Tibial artery (tissue), 4 donors: ENCODE measurements at regions not wholly inside any gene's neighbourhood (a gene's known extent, or its start where the extent isn't known, plus 50 kb on each side); places are given as distances from the start of the nearest gene placed in this dataset.

Experiments used
- DNase-seq, 2 donors: peaks; one replicate each; pipeline ENCODE4 v3.0.0-alpha.2; 2019
- H3K27ac ChIP-seq, 2 donors: fragments of 200-600 bp; sonication (generic) in 1 of 2; 1 replicate in 1 of 2; 2 replicates in 1 of 2; pipeline ENCODE4 v1.5.1; 2018 to 2019; ENCODE audit warnings: mild to moderate bottlenecking in 1 of 2
- H3K27me3 ChIP-seq, 2 donors: fragments of 200-600 bp; sonication (generic) in 1 of 2; one replicate each; pipeline versions ENCODE4 v1.5.1 to v1.6.0; 2016 to 2019
- H3K36me3 ChIP-seq, 3 donors: fragments of 200-600 bp; sonication (generic) in 2 of 3; one replicate each; pipeline ENCODE4 v1.5.1; 2016 to 2019; ENCODE audit warnings: mild to moderate bottlenecking in 2 of 3
- H3K4me1 ChIP-seq, 4 donors: fragments of 200-600 bp; sonication (generic) in 2 of 4; 1 replicate in 3 of 4; 2 replicates in 1 of 4; pipeline ENCODE4 v1.5.1; 2016 to 2019
- H3K4me3 ChIP-seq, 2 donors: fragments of 200-600 bp; sonication (generic) in 1 of 2; 1 replicate in 1 of 2; 2 replicates in 1 of 2; pipeline ENCODE4 v1.5.1; 2018 to 2019; ENCODE audit warnings: mild to moderate bottlenecking in 2 of 2
- H3K9me3 ChIP-seq, 3 donors: fragments of 200-600 bp; sonication (generic) in 1 of 3; one replicate each; pipeline ENCODE4 v1.5.1; 2016 to 2019
- CTCF ChIP-seq, 2 experiments: fragments of 200-600 bp in 1 of 2; fragments of 450-650 bp in 1 of 2; IDR thresholded peaks; one replicate each; pipeline ENCODE4 v1.5.1; 2017 to 2019; ENCODE audit warnings: antibody characterized with exemption in 2 of 2, mild to moderate bottlenecking in 1 of 2, moderate library complexity in 1 of 2
- intact Hi-C: fragments of 100-400 bp; cut with DNase I; formaldehyde crosslinking; loops from one replicate; pipeline ENCODE4 v1.15.0; 2023; ENCODE audit warnings: low total_unique reads

DNA sequence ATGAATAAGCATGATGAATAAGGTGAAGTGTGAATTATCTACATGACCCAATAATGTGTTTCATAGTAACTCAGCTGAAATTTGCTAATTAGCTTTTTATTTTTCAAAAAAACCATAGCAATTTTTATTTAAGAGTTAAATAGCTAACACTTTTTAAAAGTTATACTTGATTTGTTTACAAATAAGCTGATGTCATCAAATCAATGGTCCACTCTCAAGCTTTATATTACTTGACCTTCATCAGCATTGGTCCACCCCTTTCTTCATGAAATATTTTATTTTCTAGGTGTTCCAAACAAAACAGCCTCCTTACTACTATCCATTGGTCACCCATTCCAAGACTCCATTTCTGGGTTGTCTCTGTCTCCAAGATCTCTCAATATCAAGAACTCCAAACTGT lies 649.0 kb upstream of the TENM3 start:
- no peak for DNase-seq
- Histone ChIP-seq H3K27me3 (no peaks in the 10 kb centered on the region), H3K4me3 (no peak overlapping the region), H3K9me3 (no peaks in the 10 kb centered on the region), H3K4me1 (no peaks in the 10 kb centered on the region), H3K36me3 (no peaks in the 10 kb centered on the region), H3K27ac (no peak overlapping the region)
- TF ChIP-seq CTCF (IDR thresholded peaks at IDR 0.05) = no peak
- intact Hi-C loops = no loop called here

GRCh38 chr4:181595716-181596115 lies 647.5 kb upstream of the TENM3 start:
- Histone ChIP-seq H3K9me3 (no peaks in the 10 kb centered on the region), H3K36me3 (no peaks in the 10 kb centered on the region), H3K4me1 (no peaks in the 10 kb centered on the region), H3K4me3 (no peak overlapping the region), H3K27me3 (no peaks in the 10 kb centered on the region), H3K27ac (no peak overlapping the region)
- no peak for TF ChIP-seq CTCF (IDR thresholded peaks at IDR 0.05)
- intact Hi-C loops = no loop called here
- no peak for DNase-seq

- no peak for DNase-seq
- H3K36me3 ChIP-seq = no peaks in the 10 kb centered on the region
- no peak for TF ChIP-seq CTCF (IDR thresholded peaks at IDR 0.05)
- intact Hi-C loops = no loop called here
- H3K9me3 ChIP-seq = no peaks in the 10 kb centered on the region
- H3K4me3 ChIP-seq = no peak overlapping the region
- H3K27me3 ChIP-seq = no peaks in the 10 kb centered on the region
- no peak overlapping the region for H3K27ac ChIP-seq
- H3K4me1 ChIP-seq = no peaks in the 10 kb centered on the region
These were observed 645.4 kb upstream of the TENM3 start for GRCh38 chr4:181597766-181598165.

GRCh38 chr4:181599134-181599533 lies 644.1 kb upstream of the TENM3 start:
- TF ChIP-seq CTCF (IDR thresholded peaks at IDR 0.05) = no peak
- intact Hi-C loops = no loop called here
- no peaks in the 10 kb centered on the region for H3K27me3 ChIP-seq
- no peaks in the 10 kb centered on the region for H3K36me3 ChIP-seq
- H3K4me3 ChIP-seq = no peak overlapping the region
- DNase-seq = no peak
- no peak overlapping the region for H3K27ac ChIP-seq
- H3K4me1 ChIP-seq = no peaks in the 10 kb centered on the region
- H3K9me3 ChIP-seq = no peaks in the 10 kb centered on the region

- H3K4me1 ChIP-seq = no peaks in the 10 kb centered on the region
- intact Hi-C loops = no loop called here
- no peak for TF ChIP-seq CTCF (IDR thresholded peaks at IDR 0.05)
These were observed 642.1 kb upstream of the TENM3 start for GRCh38 chr4:181601103-181601502.

DNA sequence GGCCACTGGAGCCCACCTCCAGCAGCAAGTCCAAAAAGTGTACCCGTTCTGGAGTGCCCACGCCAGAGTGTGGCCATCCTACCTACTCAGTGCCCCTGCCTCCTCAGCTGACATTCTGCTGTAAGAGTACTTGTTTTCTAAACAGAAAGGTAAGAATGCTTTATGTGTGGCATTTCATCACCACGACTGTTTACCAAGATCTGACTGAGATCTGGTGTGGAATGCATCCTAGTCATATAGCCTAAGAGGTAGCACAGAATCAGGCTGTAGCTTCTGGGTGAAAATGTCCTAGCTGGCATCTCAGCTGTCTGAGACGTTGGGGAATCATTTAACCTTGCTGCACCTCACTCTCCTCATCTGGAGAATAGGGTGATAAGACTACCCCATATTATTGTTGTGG lies 638.7 kb upstream of the TENM3 start:
- H3K9me3 ChIP-seq = no peaks in the 10 kb centered on the region
- no peak for TF ChIP-seq CTCF (IDR thresholded peaks at IDR 0.05)
- DNase-seq = no peak
- H3K36me3 ChIP-seq = no peaks in the 10 kb centered on the region
- no peak overlapping the region for H3K27ac ChIP-seq
- intact Hi-C loops = no loop called here
- no peaks in the 10 kb centered on the region for H3K4me1 ChIP-seq
- H3K27me3 ChIP-seq = no peaks in the 10 kb centered on the region
- H3K4me3 ChIP-seq = no peak overlapping the region

More at GRCh38 chr4:181601103-181601502, 642.1 kb upstream of the TENM3 start:
- Histone ChIP-seq H3K9me3 (no peaks in the 10 kb centered on the region), H3K4me3 (no peak overlapping the region), H3K27me3 (no peaks in the 10 kb centered on the region), H3K36me3 (no peaks in the 10 kb centered on the region), H3K27ac (no peak overlapping the region)
- no peak for DNase-seq
